Gastroesophageal sphincter (tissue), 4 donors: ENCODE measurements at regions not wholly inside any gene's neighbourhood (a gene's known extent, or its start where the extent isn't known, plus 50 kb on each side); places are given as distances from the start of the nearest gene placed in this dataset.

Experiments used
- ATAC-seq: fragments of 150-250 bp; one replicate; pipeline ENCODE4 v1.9.1; 2016; ENCODE audit warnings: mild to moderate bottlenecking, moderate library complexity
- H3K27ac ChIP-seq, 4 donors: fragments of 200-600 bp; sonication (generic) in 3 of 4; 1 replicate in 3 of 4; 2 replicates in 1 of 4; pipeline ENCODE4 v1.5.1; 2016 to 2019
- H3K27me3 ChIP-seq: fragments of 200-600 bp; sonication (generic); one replicate; pipeline ENCODE4 v1.5.1; 2019
- H3K36me3 ChIP-seq, 2 donors: fragments of 200-600 bp; sonication (generic); one replicate each; pipeline ENCODE4 v1.5.1; 2019; ENCODE audit warnings: control low read depth in 1 of 2
- H3K4me1 ChIP-seq, 3 donors: fragments of 200-600 bp; sonication (generic); 1 replicate in 2 of 3; 2 replicates in 1 of 3; pipeline ENCODE4 v1.5.1; 2016 to 2019; ENCODE audit warnings: control low read depth in 2 of 3
- H3K4me3 ChIP-seq, 2 donors: fragments of 200-600 bp; sonication (generic); one replicate each; pipeline ENCODE4 v1.5.1; 2019; ENCODE audit warnings: mild to moderate bottlenecking in 1 of 2, moderate library complexity in 1 of 2
- H3K9me3 ChIP-seq, 3 donors: fragments of 200-600 bp; sonication (generic); one replicate each; pipeline ENCODE4 v1.5.1; 2017 to 2019; ENCODE audit warnings: control low read depth in 2 of 3
- EP300 ChIP-seq: sonication (generic); formaldehyde crosslinking; IDR thresholded peaks from one replicate; pipeline ENCODE4 v1.6.1; 2017; ENCODE audit warnings: antibody characterized with exemption, mild to moderate bottlenecking
- POLR2A ChIP-seq, 2 donors: fragments of 450-650 bp; IDR thresholded peaks; one replicate each; pipeline ENCODE4 v1.6.1; 2017; ENCODE audit warnings: antibody characterized with exemption in 2 of 2, mild to moderate bottlenecking in 2 of 2, moderate library complexity in 1 of 2
- POLR2AphosphoS5 ChIP-seq: sonication (generic); formaldehyde crosslinking; IDR thresholded peaks from one replicate; pipeline ENCODE4 v1.6.1; 2017; ENCODE audit warnings: antibody characterized with exemption
- WGBS, 2 donors: methylation state at CpG; one replicate each; pipeline ENCODE4 v1.1.5; 2018; ENCODE audit warnings: low coverage in 1 of 2; 5-methylcytosine and 5-hydroxymethylcytosine counted together
- TF ChIP-seq, protein P1 (sequence below), 4 experiments: fragments of 200-600 bp in 2 of 4; fragments of 450-650 bp in 2 of 4; sonication (generic) in 1 of 4; IDR thresholded peaks; one replicate each; pipeline ENCODE4 v1.5.1; 2017 to 2019; ENCODE audit warnings: antibody characterized with exemption in 4 of 4, mild to moderate bottlenecking in 2 of 4, moderate library complexity in 2 of 4

DNA sequence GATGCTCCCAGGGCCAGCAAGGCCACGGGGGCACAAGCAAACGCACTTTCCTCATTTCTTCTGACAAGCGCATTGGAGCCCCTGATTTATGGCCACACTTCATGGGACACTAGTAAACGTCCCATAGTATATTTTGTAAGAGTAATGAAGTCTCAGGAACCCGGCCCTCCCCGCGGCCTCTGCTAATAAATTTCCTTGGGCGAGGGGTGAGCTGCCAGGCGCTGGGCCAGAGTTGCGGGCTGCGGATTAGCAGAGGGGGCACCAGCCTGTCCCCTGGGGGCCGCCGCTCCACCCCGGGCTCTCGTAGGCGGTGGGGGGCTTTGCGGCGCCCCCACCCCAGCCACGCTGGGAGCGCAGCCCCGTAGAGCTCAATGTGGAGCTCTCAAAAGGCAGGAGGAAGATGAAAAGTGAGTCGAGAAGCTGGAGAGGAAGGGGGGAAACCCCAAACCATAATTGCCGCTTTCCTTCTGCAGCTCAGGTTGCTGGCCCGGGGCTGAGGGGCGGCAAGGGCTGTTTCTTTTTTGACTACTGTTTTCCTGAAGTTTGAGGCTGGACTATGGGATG, 173.6 kb downstream of the CDC5L start:
- no peaks in the 10 kb centered on the region for H3K36me3 ChIP-seq
- H3K27ac ChIP-seq: no peak overlapping the region
- H3K27me3 ChIP-seq: peaks cover 19% of the 10 kb centered on the region
- ATAC-seq: no peak
- no peaks in the 10 kb centered on the region for H3K9me3 ChIP-seq
- H3K4me3 ChIP-seq: peak overlapping the region in 1 of 2 donors; percentile 23
- H3K4me1 ChIP-seq: peaks cover 3 to 32% (median 15%) of the 10 kb centered on the region in 3 donors
- no CpG with 5 or more reads among the region's 25 CpGs for WGBS, 2 donors
- no peak for TF ChIP-seq POLR2AphosphoS5
- TF ChIP-seq, protein P1, sequence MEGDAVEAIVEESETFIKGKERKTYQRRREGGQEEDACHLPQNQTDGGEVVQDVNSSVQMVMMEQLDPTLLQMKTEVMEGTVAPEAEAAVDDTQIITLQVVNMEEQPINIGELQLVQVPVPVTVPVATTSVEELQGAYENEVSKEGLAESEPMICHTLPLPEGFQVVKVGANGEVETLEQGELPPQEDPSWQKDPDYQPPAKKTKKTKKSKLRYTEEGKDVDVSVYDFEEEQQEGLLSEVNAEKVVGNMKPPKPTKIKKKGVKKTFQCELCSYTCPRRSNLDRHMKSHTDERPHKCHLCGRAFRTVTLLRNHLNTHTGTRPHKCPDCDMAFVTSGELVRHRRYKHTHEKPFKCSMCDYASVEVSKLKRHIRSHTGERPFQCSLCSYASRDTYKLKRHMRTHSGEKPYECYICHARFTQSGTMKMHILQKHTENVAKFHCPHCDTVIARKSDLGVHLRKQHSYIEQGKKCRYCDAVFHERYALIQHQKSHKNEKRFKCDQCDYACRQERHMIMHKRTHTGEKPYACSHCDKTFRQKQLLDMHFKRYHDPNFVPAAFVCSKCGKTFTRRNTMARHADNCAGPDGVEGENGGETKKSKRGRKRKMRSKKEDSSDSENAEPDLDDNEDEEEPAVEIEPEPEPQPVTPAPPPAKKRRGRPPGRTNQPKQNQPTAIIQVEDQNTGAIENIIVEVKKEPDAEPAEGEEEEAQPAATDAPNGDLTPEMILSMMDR (IDR thresholded peaks at IDR 0.05): no peak
- no peak for TF ChIP-seq EP300
- TF ChIP-seq POLR2A (IDR thresholded peaks at IDR 0.05): no peak

DNA sequence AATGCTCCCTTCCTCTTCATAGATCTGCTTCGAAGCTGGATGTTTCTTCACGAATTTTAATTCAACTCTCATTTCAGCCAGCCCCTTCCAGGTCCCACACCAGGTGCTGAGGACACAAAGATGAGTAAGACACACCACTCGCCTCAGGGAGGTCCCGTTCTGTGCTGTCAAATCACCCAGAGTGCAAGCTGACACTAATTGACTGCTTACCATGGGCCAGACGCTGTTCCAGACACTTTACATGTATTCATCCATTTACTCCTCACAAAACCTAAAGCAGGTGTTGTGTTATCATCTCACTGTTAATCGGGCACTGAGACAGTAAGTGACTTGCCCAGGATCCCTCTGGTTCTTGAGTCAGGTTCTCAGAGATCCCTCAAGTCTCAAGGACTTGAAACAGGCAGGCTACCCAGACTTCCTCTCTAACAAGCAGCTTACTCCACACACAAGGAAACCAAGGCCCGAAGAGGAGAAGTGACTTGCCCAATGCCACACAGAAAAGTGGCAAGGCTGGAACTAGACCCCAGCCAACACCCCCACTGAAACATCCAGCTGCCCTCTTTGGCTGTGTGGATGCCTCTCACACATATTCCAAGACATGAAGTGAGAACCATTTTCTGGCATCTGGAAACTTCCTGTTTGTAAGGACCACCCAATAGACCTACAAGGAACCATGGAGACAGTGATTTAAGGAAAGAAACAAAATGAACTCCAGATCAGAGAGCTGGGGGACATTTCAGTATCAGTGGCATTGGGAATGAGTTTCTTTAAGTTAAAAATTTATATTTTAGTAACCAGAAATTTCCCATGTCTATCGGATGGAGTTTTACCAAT, 174.5 kb downstream of the CDC5L start:
- TF ChIP-seq POLR2A (IDR thresholded peaks at IDR 0.05): no peak
- TF ChIP-seq, protein P1 (IDR thresholded peaks at IDR 0.05): no peak
- no peak for TF ChIP-seq EP300
- no peak for TF ChIP-seq POLR2AphosphoS5
- H3K4me1 ChIP-seq: peaks cover 3 to 32% (median 15%) of the 10 kb centered on the region in 3 donors
- H3K27ac ChIP-seq: no peak overlapping the region
- no peaks in the 10 kb centered on the region for H3K9me3 ChIP-seq
- H3K36me3 ChIP-seq: no peaks in the 10 kb centered on the region
- WGBS, 2 donors: 73 to 87% methylated on average over 5 to 7 of the region's 8 CpGs
- no peak for ATAC-seq
- no peak overlapping the region for H3K4me3 ChIP-seq
- H3K27me3 ChIP-seq: peaks cover 19% of the 10 kb centered on the region

DNA sequence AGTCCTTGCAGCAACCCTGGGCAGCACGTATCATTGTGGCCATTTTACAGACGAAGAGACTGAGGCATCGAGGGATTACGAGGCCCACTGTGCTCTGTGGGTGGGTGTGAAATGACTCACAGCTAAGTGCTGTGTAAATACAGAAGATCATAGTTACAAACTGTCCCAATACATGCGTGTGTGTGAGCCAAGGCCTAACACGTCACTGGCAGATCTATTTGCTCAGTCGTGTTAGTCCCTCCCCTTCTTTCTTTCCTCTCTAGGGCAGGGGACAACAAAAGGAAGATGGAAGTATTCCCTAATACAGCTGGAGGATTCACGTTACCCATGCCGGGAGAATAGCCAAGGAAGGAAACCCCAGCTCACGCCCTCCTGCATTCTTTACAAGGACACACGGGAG, 175.9 kb downstream of the CDC5L start:
- Histone ChIP-seq H3K36me3 (no peaks in the 10 kb centered on the region), H3K4me3 (no peak overlapping the region), H3K27ac (peak overlapping the region in 1 of 4 donors; percentile 57), H3K4me1 (peaks cover 3 to 29% (median 15%) of the 10 kb centered on the region in 3 donors), H3K27me3 (peaks cover 19% of the 10 kb centered on the region), H3K9me3 (no peaks in the 10 kb centered on the region)
- WGBS, 2 donors: 81 to 87% methylated on average over 5 to 8 of the region's 11 CpGs
- ATAC-seq: peak; percentile 44
- TF ChIP-seq POLR2AphosphoS5: no peak
- TF ChIP-seq POLR2A (IDR thresholded peaks at IDR 0.05): no peak
- TF ChIP-seq EP300: no peak
- TF ChIP-seq, protein P1 (IDR thresholded peaks at IDR 0.05): no peak

DNA sequence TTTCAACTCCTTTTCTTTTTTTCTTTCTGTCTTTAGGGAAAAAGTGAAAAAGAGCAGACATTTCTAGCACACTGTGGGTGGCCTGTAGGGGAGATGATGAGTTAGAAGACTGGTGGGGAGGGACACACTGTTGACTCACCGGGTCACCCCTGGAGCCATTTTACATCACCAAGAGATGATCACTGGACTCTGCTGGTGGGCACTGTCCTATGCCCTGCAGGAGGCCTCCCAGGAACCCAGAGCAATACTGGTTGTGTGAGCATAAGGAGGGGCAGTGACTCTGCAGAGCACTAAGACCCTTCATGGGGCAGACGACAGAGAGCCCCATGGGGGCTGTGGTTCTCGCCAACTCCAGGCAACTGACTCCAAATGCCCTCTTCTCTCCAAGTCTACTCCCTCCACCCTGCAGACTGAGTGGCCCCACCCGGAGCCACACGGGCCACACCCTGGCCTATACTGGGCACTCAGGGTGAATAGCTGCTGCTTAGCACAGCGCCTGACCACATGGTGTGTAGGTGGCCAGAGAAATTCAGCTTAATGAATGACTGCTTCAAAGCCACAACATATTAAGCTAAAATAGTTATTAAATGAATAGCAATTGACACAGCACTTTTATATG, 177.5 kb downstream of the CDC5L start:
- WGBS, 2 donors: 89 to 100% methylated on average over 1 to 3 of the region's 6 CpGs
- TF ChIP-seq EP300: no peak
- Histone ChIP-seq H3K4me1 (peaks cover 0 to 25% (median 18%) of the 10 kb centered on the region in 3 donors), H3K36me3 (no peaks in the 10 kb centered on the region), H3K27me3 (peaks cover 19% of the 10 kb centered on the region), H3K9me3 (no peaks in the 10 kb centered on the region), H3K4me3 (no peak overlapping the region), H3K27ac (no peak overlapping the region)
- ATAC-seq: no peak

DNA sequence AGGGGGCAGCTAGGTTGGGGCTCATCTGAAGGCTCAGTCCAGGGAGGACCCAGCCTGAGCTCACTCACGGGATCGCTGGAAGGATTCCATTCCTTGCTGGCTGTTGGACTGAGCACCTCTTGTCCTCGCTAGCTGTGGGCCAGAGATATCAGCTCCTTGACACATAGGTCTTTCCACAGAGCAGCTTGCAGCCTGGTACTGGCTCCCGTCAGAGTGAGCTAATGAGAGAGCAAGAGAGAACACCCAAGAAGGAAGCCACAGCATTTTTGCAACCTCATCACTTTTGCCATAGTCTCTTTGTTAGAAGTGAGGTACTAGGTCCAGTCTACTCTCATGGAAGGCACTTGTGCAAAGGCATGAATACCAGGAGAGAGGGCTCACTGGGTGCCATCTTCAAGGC, 179.9 kb downstream of the CDC5L start:
- Histone ChIP-seq H3K4me3 (no peak overlapping the region), H3K27me3 (peaks cover 2% of the 10 kb centered on the region), H3K9me3 (no peaks in the 10 kb centered on the region), H3K4me1 (peaks cover 0 to 26% (median 13%) of the 10 kb centered on the region in 3 donors), H3K36me3 (no peaks in the 10 kb centered on the region), H3K27ac (no peak overlapping the region)
- no peak for ATAC-seq
- TF ChIP-seq EP300 (no peak), POLR2AphosphoS5 (no peak), POLR2A (IDR thresholded peaks at IDR 0.05) (no peak)
- TF ChIP-seq, protein P1 (IDR thresholded peaks at IDR 0.05): no peak
- 89% methylated on average over 3 of the region's 4 CpGs for WGBS, 2 donors
